Umbilical cord (tissue), 1 donor: ENCODE measurements at regions not wholly inside any gene's neighbourhood (a gene's known extent, or its start where the extent isn't known, plus 50 kb on each side); places are given as distances from the start of the nearest gene placed in this dataset.

Source experiments
- DNase-seq: peaks from one replicate; pipeline ENCODE4 v3.0.0-alpha.2; 2015; ENCODE audit warnings: low spot score

- no peak for DNase-seq
Observed at GRCh38 chr5:164372892-164373291, 867.5 kb downstream of the MAT2B start.

GRCh38 chr5:164373876-164374275 is 868.5 kb downstream of the MAT2B start:
- no peak for DNase-seq

DNA sequence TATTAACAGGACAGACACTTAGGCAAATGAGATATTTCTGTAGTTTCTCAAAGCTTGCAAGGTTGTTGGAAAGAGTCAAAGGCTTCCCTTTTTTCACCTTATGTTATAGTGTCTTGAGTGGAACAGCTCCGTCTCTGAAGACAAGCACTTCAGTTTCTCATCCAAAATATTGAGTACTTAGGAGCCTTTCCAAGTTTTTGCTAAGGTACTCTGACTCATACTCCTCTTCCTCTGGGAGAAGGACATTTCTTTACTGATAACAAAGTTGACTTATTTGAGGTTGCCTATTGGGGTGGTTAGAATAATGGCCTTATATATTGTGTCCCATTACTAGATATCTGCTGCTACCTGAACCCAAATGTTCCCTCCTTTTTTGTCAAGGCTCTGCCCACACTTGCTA is 869.6 kb downstream of the MAT2B start:
- DNase-seq: no peak

GRCh38 chr5:164376843-164377242 is 871.4 kb downstream of the MAT2B start:
- DNase-seq: peak; percentile 7

GRCh38 chr5:164377746-164378145 is 872.3 kb downstream of the MAT2B start:
- no peak for DNase-seq

DNA sequence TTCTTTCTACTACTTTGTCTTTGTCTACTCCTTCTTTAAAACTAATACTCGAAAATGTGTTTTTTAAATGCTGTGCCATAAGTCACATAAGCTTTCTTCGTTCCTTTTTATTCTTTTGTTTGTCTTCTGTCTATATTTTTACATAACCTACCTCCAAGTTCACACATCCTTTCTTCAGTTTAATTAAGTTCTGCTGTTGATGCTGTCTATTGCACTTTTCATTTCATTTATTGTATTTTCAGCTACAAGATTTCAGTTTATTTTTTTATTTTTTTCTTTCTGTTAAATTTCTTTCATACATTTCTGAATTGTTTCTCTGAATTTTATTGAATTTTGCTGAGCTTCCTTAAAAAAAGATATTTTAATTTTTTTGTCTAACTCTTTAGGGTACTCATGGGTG is 878.2 kb downstream of the MAT2B start:
- no peak for DNase-seq

DNA sequence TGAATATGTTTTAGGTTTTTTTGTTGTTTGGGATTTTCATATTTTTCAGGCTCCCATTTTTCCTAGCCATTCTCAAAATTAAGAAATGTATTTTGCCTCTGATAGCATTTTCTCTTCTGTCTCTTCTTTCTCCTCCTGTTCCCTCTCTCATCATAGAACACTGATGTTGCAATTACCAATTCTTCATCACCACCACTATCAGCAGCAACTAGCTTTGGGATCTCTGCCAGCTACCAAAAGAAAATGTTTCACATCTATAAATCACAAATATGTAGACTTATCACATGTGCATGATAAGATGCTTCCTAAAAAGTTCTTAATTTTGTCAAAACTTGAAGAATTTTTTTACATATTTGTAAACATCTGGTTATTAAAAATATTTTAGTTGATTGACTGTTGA is 887.1 kb downstream of the MAT2B start:
- DNase-seq: no peak

- DNase-seq: no peak
Observed at GRCh38 chr5:164394686-164395194, 889.3 kb downstream of the MAT2B start.

DNA sequence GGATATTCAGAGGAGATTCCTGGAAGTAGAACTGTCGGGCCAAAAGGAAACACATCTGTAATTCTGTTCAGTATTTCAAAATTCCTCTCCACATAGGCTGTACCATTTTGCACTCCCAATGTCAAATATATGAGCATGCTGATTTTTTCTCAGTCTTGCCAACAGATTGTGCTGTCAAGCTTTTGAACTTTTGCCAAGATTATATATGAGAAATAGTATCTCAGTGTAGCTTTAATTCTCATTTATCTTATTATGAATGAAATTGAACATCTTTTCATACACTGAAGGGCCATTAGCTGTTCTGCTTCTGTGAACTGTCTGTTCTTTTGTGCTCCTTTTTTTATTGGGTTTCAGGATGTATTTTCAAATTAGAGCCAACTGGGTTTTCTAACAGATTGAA is 907.1 kb downstream of the MAT2B start:
- DNase-seq: no peak

GRCh38 chr5:164420161-164420560 is 914.7 kb downstream of the MAT2B start:
- DNase-seq: no peak

GRCh38 chr5:164422400-164422799 is 917.0 kb downstream of the MAT2B start:
- DNase-seq: no peak

DNA sequence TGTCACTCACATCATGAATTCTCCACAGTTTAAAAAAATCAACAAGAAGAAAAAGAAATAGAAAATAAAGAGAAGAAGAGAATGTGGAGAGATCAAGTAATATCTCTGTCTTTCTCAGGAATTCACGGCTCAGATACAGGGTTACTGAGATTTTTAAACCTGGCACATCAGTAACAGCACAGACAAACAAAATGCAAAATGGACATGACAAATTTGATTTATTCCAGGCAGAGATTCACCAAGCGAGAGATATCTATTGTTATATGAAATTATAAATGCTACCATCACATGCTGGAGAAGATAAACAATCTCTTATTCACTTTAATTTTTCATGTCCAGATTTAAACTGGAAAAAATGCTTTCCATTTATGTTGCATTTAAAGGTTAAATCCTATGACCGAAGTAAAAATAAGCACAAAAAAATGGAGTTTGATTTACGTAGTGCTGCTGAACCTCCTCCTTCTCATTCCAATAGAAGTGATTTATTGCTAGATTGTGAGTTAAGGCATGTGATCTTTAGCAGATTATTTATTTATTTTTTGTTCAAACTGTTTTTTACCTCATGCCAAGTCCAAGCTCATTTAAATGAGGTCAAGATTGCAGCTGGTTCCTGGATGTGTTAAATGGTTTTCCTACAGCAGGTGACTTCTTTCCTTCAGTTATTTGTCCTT is 926.4 kb downstream of the MAT2B start:
- DNase-seq: peak; percentile 7

DNA sequence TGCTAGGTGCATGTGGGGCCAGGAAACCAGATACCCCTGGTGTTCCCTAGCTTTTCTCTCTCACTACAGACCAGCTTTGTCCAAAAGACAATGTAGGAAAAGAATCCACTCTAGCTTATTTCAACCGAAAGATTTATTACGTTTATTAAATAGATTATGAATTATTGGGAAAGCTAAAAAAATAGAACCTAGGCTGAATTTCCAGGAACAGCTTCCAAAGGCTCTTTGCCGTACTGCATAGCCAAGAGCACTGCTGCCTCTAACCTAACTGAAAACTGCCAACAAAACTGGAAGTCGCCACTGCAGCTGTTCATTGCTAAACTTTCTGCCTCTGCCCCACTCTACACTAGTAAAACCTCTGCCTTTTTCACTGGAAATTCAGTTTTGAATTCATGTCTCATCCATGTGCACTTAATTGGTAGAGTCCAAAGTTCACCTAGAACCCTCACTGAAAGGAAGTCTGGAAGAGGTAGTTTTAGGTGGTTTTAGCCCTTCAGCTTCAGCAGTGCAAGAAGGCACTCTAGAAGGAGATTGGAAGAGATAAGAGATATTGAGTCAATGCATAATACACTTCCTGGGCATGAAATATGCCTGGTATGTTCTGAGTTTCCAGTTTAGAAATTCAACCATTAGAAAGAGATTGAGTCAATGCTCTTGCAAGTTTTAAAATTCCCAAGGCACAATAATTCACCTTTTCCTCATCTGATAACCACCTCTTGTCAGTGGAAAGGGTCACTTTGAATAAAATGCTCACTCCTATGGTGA is 927.9 kb downstream of the MAT2B start:
- DNase-seq: peak; percentile 20

DNA sequence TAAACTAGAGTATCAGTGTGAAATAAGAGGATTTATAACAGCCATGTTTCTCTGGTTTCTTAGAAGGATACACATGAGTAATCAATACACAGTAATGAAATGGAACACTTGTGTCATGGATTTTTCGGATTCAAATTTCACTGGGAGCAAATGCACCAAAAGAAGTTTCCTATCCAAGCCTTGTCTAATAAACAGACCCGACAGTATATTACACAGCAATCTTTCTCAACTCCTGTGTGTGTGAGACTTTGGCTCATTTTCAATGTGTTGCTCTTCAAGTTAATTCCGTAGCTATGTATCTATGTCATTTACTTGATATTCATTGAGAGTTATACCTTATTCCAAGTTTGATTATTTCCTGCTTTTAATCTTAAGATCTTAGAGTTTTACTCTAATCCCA is 930.2 kb downstream of the MAT2B start:
- peak; percentile 45 for DNase-seq

DNA sequence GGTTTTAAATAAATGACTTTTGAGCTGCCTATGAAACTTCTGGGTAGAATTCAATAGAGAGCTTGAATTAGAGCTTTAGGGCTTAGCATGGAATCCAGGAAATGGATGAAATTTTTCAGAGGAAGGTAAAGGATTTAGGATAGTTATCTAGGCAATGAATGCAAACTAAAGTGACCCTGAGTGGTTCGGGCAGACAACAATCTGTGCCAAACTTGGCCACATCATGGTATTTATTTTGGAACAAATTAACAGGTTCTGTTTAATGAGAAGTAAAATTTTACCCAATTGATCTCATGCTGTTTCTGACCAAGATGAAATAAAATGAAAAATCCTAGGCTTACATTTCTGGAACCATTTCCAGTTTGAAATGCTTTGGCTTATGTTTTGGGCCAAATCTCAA is 934.4 kb downstream of the MAT2B start:
- peak; percentile 44 for DNase-seq

DNA sequence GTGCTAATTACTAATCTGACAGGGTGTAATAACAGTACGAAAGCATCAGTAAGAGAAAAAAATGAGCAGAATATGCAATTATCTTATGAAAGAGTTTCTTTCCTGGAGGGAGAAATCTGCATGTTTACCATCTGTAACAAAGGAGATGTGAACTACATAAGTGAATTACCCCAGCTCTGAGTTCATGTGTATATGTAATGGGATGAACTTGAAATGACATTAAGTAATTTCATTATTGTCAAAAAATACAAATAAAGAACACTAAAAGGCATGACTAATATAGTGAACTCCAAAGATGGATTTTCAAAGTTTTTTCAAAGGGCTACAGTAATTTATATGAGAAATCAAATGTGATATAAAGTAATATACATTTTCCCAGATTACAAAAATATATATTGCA is 944.0 kb downstream of the MAT2B start:
- no peak for DNase-seq

GRCh38 chr5:164466033-164466432 is 960.6 kb downstream of the MAT2B start:
- no peak for DNase-seq

DNA sequence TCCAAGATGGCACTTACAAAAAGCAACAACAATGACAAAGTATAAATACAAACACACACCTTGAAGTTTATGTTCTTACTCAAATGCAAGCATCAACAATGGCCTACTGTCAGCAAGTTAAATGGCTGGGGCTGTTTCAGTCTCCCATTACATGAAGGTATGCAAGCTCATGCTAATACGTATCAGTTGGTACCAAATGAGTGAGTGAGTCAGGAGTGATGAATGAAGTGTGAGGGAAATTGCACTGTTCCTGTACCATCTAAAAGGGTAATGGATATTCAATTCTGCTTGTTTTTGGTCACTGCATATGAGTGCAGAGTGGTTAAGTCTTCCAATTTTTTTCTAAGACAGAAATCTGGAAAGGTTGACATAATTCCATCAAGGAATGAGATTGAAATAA is 964.9 kb downstream of the MAT2B start:
- no peak for DNase-seq

GRCh38 chr5:164472165-164472564 is 966.7 kb downstream of the MAT2B start:
- DNase-seq: no peak

- peak; percentile 48 for DNase-seq
Observed at GRCh38 chr5:164475339-164475977, 970.0 kb downstream of the MAT2B start.

DNA sequence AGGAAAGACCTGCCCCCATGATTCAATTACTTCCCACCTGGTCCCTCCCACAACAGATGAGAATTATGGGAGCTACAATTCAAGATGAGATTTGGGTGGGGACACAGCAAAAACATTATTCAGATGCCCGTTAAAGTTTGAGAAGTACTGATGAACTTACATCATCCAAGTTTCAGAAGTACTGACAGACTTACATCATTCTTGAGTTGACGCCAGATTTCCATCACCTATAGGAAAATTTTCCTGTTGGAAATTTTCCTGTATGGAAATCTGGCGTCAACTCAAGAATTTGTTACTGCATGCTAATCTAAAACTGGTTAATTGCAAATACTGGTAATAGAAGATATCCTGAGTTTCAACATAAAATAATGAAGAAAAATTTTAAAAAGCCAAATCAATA is 975.9 kb downstream of the MAT2B start:
- DNase-seq: no peak

DNA sequence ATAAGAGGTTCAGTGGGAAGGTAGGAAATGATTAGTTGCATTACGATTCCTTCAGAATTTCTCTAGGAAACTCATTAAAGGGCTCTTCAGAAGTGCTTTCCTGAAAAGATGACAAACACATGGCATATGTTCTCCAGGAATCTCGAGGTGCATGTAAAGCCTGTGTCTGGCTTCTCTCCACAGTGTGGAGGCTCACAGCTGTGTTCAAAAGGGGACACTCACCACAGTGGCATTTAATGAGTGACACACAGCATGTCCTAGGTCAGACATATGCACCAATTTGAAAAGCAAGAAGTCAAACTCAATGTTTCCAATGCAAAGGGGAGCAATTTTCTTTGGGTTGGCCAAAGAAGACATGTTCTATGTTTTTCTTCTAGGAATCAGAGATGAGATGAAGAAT is 976.9 kb downstream of the MAT2B start:
- DNase-seq: no peak

DNA sequence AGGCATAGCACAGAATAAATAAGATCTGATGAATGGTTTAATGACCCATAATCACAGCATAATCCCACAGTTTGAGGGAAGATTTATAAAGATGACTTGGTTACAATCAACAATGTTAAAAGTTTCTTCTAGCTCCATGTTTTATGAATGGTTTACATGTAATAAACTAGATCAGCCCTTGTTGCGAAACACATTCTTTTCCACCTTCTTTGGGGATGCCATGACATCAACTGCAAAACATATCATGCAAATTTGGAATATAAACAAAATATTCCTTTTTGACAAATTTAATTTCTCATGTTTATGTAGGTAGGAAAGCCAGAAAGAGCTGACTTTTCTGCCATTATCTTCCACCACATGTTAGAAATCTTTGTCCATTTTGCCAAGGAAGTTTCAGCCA is 979.5 kb downstream of the MAT2B start:
- no peak for DNase-seq
